SU-DHL-6 (cell line): ENCODE measurements at regions not wholly inside any gene's neighbourhood (a gene's known extent, or its start where the extent isn't known, plus 50 kb on each side); places are given as distances from the start of the nearest gene placed in this dataset.

Experiments used
- CTCF ChIP-seq: fragments of 200-600 bp; sonication (generic); IDR thresholded peaks from one replicate; pipeline ENCODE4 v1.5.1; 2017; ENCODE audit warnings: antibody characterized with exemption, mild to moderate bottlenecking, low read length, moderate library complexity; ENCODE audit not compliant: insufficient read depth, poor library complexity, severe bottlenecking
- EZH2phosphoT487 ChIP-seq: fragments of 200-600 bp; sonication (generic), shearing (Covaris generic); conservative IDR thresholded peaks from 2 replicates; pipeline ENCODE4 v1.6.1; 2018; ENCODE audit warnings: mild to moderate bottlenecking, antibody characterized with exemption, low read length, moderate library complexity, mixed read lengths

GRCh38 chr1:184186167-184186566, 134.6 kb downstream of the TSEN15 start:
- TF ChIP-seq CTCF (no peak), EZH2phosphoT487 (no peak)
